Peyer's patch (tissue), 4 donors: ENCODE measurements at regions not wholly inside any gene's neighbourhood (a gene's known extent, or its start where the extent isn't known, plus 50 kb on each side); places are given as distances from the start of the nearest gene placed in this dataset.

ENCODE experiments used
- POLR2A ChIP-seq, 2 donors: fragments of 450-650 bp; IDR thresholded peaks; one replicate each; pipeline ENCODE4 v1.5.1; 2017; ENCODE audit warnings: antibody characterized with exemption in 2 of 2, mild to moderate bottlenecking in 2 of 2, moderate library complexity in 2 of 2
- TF ChIP-seq, protein P1 (sequence below), 6 experiments: fragments of 450-650 bp in 4 of 6; fragments of 200-600 bp in 2 of 6; sonication (generic) in 1 of 6; IDR thresholded peaks; one replicate each; pipeline ENCODE4 v1.5.1; 2017 to 2019; ENCODE audit warnings: antibody characterized with exemption in 6 of 6, mild to moderate bottlenecking in 3 of 6, moderate library complexity in 1 of 6

DNA sequence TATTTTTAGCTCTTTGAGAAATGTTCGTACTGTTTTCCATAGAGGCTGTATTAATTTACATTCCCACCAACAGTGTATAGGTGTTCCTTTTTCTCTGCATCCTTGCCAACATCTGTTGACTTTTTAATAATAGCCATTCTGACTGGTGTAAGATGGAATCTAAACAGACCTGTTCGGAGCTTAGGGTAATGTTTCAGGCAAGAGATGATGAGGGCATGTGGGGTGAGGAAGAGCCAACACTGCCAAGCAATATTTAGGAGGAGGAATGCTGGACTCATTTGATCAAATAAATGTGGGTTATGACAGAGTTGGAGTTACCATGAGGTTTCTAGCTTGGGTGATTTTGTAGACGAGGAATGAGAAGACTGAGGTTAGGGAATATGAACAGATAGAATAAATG lies 382.9 kb downstream of the KLF12 start:
- TF ChIP-seq, protein P1, sequence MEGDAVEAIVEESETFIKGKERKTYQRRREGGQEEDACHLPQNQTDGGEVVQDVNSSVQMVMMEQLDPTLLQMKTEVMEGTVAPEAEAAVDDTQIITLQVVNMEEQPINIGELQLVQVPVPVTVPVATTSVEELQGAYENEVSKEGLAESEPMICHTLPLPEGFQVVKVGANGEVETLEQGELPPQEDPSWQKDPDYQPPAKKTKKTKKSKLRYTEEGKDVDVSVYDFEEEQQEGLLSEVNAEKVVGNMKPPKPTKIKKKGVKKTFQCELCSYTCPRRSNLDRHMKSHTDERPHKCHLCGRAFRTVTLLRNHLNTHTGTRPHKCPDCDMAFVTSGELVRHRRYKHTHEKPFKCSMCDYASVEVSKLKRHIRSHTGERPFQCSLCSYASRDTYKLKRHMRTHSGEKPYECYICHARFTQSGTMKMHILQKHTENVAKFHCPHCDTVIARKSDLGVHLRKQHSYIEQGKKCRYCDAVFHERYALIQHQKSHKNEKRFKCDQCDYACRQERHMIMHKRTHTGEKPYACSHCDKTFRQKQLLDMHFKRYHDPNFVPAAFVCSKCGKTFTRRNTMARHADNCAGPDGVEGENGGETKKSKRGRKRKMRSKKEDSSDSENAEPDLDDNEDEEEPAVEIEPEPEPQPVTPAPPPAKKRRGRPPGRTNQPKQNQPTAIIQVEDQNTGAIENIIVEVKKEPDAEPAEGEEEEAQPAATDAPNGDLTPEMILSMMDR (IDR thresholded peaks at IDR 0.05), result no peak
- TF ChIP-seq POLR2A (IDR thresholded peaks at IDR 0.05), result no peak
